ENCODE measurements at regions not wholly inside any gene's neighbourhood (a gene's known extent, or its start where the extent isn't known, plus 50 kb on each side); places are given as distances from the start of the nearest gene placed in this dataset.

- Histone ChIP-seq H3K36me3 (ENCODE audit: control insufficient read depth, low read depth, low read length) (no peaks in the 10 kb centered on the region), H3K4me3 (ENCODE audit: low read length) (no peak overlapping the region), H3K27me3 (ENCODE audit: control insufficient read depth, insufficient read depth, low read length) (no peaks in the 10 kb centered on the region)
These were observed 65.1 kb downstream of the PFDN4 start for GRCh38 chr20:54272901-54273488.

DNA sequence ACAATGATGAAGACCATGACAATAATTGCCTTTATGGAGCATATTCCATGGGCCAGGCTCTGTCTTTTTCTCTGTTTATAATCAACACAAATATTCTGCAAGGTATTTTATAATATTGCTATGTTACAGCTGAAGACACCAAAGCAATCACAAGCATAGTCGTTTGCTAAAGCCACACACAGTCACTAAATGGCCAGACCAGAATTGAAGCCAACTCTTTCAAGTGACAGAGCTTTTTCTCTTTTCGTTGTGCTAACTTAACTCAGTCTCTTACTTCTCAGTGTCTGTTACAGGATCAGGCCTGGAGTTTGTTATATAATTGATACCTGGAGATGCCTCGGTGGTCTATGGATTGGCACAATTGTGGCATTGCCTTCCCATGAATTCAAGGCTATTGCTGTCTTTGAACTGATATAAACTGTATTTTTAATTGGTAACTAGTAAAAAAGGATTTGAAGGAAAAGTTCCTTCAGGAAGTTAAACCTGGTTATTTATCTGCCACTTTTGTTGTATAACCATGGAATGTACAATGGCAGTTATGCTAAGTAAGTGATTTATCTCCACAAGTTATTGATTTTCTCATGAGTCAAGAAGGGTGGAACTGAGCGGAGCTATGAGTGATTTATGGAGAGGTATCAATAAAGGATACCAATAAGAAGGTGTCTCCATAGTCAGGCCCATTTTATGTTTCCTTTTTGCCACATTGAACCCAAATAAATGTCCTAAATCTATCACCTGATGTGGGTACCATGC lies 67.6 kb downstream of the PFDN4 start:
- H3K27me3 ChIP-seq (ENCODE audit: control insufficient read depth, insufficient read depth, low read length) = no peaks in the 10 kb centered on the region

More at GRCh38 chr20:54272901-54273488, 65.1 kb downstream of the PFDN4 start:
- H3K9me3 ChIP-seq (ENCODE audit: control insufficient read depth, low read depth, low read length) = no peaks in the 10 kb centered on the region
- H3K9ac ChIP-seq (ENCODE audit: low read length) = no peak overlapping the region
- H3K4me1 ChIP-seq (ENCODE audit: control insufficient read depth, low read depth, low read length) = peaks cover 17% of the 10 kb centered on the region
- no peak overlapping the region for H3K27ac ChIP-seq (ENCODE audit: low read length)

GRCh38 chr20:54276577-54277169 lies 68.8 kb downstream of the PFDN4 start:
- peaks cover 5% of the 10 kb centered on the region for H3K4me1 ChIP-seq (ENCODE audit: control insufficient read depth, low read depth, low read length)
- H3K4me3 ChIP-seq (ENCODE audit: low read length) = no peak overlapping the region
- no peaks in the 10 kb centered on the region for H3K9me3 ChIP-seq (ENCODE audit: control insufficient read depth, low read depth, low read length)
- H3K27ac ChIP-seq (ENCODE audit: low read length) = no peak overlapping the region
- H3K36me3 ChIP-seq (ENCODE audit: control insufficient read depth, low read depth, low read length) = no peaks in the 10 kb centered on the region
- no peak overlapping the region for H3K9ac ChIP-seq (ENCODE audit: low read length)
- no peaks in the 10 kb centered on the region for H3K27me3 ChIP-seq (ENCODE audit: control insufficient read depth, insufficient read depth, low read length)

More for the DNA sequence above, 67.6 kb downstream of the PFDN4 start:
- Histone ChIP-seq H3K9ac (ENCODE audit: low read length) (no peak overlapping the region), H3K36me3 (ENCODE audit: control insufficient read depth, low read depth, low read length) (no peaks in the 10 kb centered on the region), H3K9me3 (ENCODE audit: control insufficient read depth, low read depth, low read length) (no peaks in the 10 kb centered on the region), H3K4me3 (ENCODE audit: low read length) (no peak overlapping the region), H3K27ac (ENCODE audit: low read length) (no peak overlapping the region), H3K4me1 (ENCODE audit: control insufficient read depth, low read depth, low read length) (peaks cover 5% of the 10 kb centered on the region)

DNA sequence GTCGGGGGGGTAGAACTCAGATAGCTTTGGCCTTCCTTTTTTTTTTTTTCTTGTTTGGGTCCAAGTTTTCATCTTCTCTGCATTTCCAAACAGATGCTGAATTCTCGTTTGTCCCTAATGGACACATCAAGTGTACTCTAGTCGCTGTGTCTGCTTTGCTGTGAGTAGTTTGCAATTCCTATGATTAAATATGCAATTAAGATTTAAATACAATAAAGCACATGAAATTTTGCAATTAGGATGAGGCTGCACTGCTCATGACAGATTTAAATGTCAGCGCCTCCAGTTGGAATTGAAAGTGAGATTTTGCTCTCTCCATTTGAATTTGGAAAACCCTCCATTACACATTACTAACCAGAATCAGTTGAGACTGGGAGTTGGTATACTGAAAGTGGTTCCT lies 70.4 kb downstream of the PFDN4 start:
- H3K9ac ChIP-seq (ENCODE audit: low read length) = no peak overlapping the region
- H3K36me3 ChIP-seq (ENCODE audit: control insufficient read depth, low read depth, low read length) = no peaks in the 10 kb centered on the region
- no peak overlapping the region for H3K4me3 ChIP-seq (ENCODE audit: low read length)
- no peaks in the 10 kb centered on the region for H3K4me1 ChIP-seq (ENCODE audit: control insufficient read depth, low read depth, low read length)
- no peaks in the 10 kb centered on the region for H3K27me3 ChIP-seq (ENCODE audit: control insufficient read depth, insufficient read depth, low read length)
- no peaks in the 10 kb centered on the region for H3K9me3 ChIP-seq (ENCODE audit: control insufficient read depth, low read depth, low read length)
- H3K27ac ChIP-seq (ENCODE audit: low read length) = no peak overlapping the region

DNA sequence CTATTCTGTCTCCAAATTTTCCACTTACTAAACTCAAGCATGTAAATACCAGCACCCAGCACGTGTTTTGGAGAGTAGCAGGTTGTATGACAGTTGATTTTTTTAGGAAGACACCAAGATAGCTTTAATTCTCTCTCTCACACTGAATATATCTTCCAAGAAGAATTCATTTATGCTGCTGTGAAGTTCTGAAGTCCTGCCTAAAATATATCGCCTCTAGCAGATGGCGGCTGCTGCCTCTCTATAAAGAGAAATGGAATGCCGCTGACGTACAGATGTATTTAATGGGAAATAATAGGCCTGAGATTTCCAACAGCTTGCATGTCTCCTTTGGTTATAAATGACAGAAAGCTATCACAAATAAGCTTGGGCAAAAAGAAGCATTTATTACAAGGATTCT lies 74.7 kb downstream of the PFDN4 start:
- Histone ChIP-seq H3K4me1 (ENCODE audit: control insufficient read depth, low read depth, low read length) (no peaks in the 10 kb centered on the region), H3K4me3 (ENCODE audit: low read length) (no peak overlapping the region), H3K36me3 (ENCODE audit: control insufficient read depth, low read depth, low read length) (no peaks in the 10 kb centered on the region), H3K9me3 (ENCODE audit: control insufficient read depth, low read depth, low read length) (no peaks in the 10 kb centered on the region), H3K27ac (ENCODE audit: low read length) (no peak overlapping the region), H3K9ac (ENCODE audit: low read length) (no peak overlapping the region), H3K27me3 (ENCODE audit: control insufficient read depth, insufficient read depth, low read length) (no peaks in the 10 kb centered on the region)

- H3K27me3 ChIP-seq (ENCODE audit: control insufficient read depth, insufficient read depth, low read length) = no peaks in the 10 kb centered on the region
- no peak overlapping the region for H3K4me3 ChIP-seq (ENCODE audit: low read length)
- no peak overlapping the region for H3K27ac ChIP-seq (ENCODE audit: low read length)
- H3K9me3 ChIP-seq (ENCODE audit: control insufficient read depth, low read depth, low read length) = no peaks in the 10 kb centered on the region
- no peaks in the 10 kb centered on the region for H3K36me3 ChIP-seq (ENCODE audit: control insufficient read depth, low read depth, low read length)
- H3K9ac ChIP-seq (ENCODE audit: low read length) = no peak overlapping the region
- H3K4me1 ChIP-seq (ENCODE audit: control insufficient read depth, low read depth, low read length) = no peaks in the 10 kb centered on the region
These were observed 75.4 kb downstream of the PFDN4 start for GRCh38 chr20:54283253-54283652.

DNA sequence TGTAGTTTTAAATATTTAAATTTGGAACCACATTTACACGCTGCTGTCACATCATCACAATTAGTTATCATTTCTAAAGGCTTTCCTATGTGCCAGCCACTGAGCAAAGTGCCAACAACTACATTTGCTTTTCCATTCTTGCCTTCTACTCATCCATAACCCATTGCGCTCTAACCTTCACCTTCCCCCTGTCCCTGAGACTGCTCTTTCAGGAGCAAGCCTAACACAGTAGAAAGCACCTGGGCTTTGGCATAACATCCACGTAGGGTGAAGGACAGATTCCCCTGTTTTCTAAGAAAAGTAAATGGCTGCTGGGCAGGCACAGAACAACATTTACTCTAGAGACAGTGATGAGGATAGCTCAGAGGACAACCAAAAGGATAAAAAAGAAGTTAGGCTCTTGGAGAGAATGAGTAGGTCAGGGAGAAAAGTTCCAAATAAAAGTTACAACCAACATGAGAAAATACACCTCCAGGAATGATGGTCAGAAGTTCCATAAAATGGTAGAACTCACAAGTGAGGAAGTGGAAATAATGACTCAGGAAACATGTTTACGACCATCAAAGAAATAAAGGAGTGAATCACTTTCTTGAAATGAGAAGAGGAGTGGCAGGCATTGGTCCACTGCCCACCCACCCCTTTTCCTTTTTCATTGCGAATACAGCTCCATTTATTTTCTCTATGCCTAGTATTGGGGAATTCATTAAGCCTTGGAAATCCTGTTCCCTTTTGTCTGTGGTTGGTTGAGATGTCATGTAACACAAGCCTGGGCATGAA lies 77.2 kb downstream of the PFDN4 start:
- Histone ChIP-seq H3K27ac (ENCODE audit: low read length) (no peak overlapping the region), H3K4me3 (ENCODE audit: low read length) (no peak overlapping the region), H3K36me3 (ENCODE audit: control insufficient read depth, low read depth, low read length) (no peaks in the 10 kb centered on the region), H3K27me3 (ENCODE audit: control insufficient read depth, insufficient read depth, low read length) (no peaks in the 10 kb centered on the region), H3K9ac (ENCODE audit: low read length) (no peak overlapping the region), H3K9me3 (ENCODE audit: control insufficient read depth, low read depth, low read length) (no peaks in the 10 kb centered on the region), H3K4me1 (ENCODE audit: control insufficient read depth, low read depth, low read length) (no peaks in the 10 kb centered on the region)

GRCh38 chr20:54290636-54291035 lies 82.7 kb downstream of the PFDN4 start:
- Histone ChIP-seq H3K27me3 (ENCODE audit: control insufficient read depth, insufficient read depth, low read length) (no peaks in the 10 kb centered on the region), H3K9ac (ENCODE audit: low read length) (no peak overlapping the region), H3K27ac (ENCODE audit: low read length) (no peak overlapping the region), H3K4me1 (ENCODE audit: control insufficient read depth, low read depth, low read length) (peaks cover 20% of the 10 kb centered on the region), H3K4me3 (ENCODE audit: low read length) (no peak overlapping the region), H3K9me3 (ENCODE audit: control insufficient read depth, low read depth, low read length) (no peaks in the 10 kb centered on the region), H3K36me3 (ENCODE audit: control insufficient read depth, low read depth, low read length) (no peaks in the 10 kb centered on the region)

GRCh38 chr20:54291339-54292010 lies 83.6 kb downstream of the PFDN4 start:
- no peak overlapping the region for H3K4me3 ChIP-seq (ENCODE audit: low read length)
- no peaks in the 10 kb centered on the region for H3K27me3 ChIP-seq (ENCODE audit: control insufficient read depth, insufficient read depth, low read length)
- H3K9me3 ChIP-seq (ENCODE audit: control insufficient read depth, low read depth, low read length) = no peaks in the 10 kb centered on the region
- peaks cover 20% of the 10 kb centered on the region for H3K4me1 ChIP-seq (ENCODE audit: control insufficient read depth, low read depth, low read length)
- H3K36me3 ChIP-seq (ENCODE audit: control insufficient read depth, low read depth, low read length) = no peaks in the 10 kb centered on the region
- no peak overlapping the region for H3K27ac ChIP-seq (ENCODE audit: low read length)
- H3K9ac ChIP-seq (ENCODE audit: low read length) = no peak overlapping the region

GRCh38 chr20:54292185-54292584 lies 84.3 kb downstream of the PFDN4 start:
- Histone ChIP-seq H3K27ac (ENCODE audit: low read length) (no peak overlapping the region), H3K9me3 (ENCODE audit: control insufficient read depth, low read depth, low read length) (no peaks in the 10 kb centered on the region), H3K9ac (ENCODE audit: low read length) (no peak overlapping the region), H3K4me1 (ENCODE audit: control insufficient read depth, low read depth, low read length) (peaks cover 20% of the 10 kb centered on the region), H3K27me3 (ENCODE audit: control insufficient read depth, insufficient read depth, low read length) (no peaks in the 10 kb centered on the region), H3K36me3 (ENCODE audit: control insufficient read depth, low read depth, low read length) (no peaks in the 10 kb centered on the region), H3K4me3 (ENCODE audit: low read length) (no peak overlapping the region)

- Histone ChIP-seq H3K36me3 (ENCODE audit: control insufficient read depth, low read depth, low read length) (no peaks in the 10 kb centered on the region), H3K27me3 (ENCODE audit: control insufficient read depth, insufficient read depth, low read length) (no peaks in the 10 kb centered on the region), H3K9ac (ENCODE audit: low read length) (no peak overlapping the region), H3K27ac (ENCODE audit: low read length) (no peak overlapping the region), H3K4me1 (ENCODE audit: control insufficient read depth, low read depth, low read length) (peaks cover 20% of the 10 kb centered on the region), H3K9me3 (ENCODE audit: control insufficient read depth, low read depth, low read length) (no peaks in the 10 kb centered on the region), H3K4me3 (ENCODE audit: low read length) (no peak overlapping the region)
These were observed 85.6 kb downstream of the PFDN4 start for GRCh38 chr20:54293526-54293925.
